GM19023 (cell line): ENCODE measurements at regions not wholly inside any gene's neighbourhood (a gene's known extent, or its start where the extent isn't known, plus 50 kb on each side); places are given as distances from the start of the nearest gene placed in this dataset.

Source experiments
- ATAC-seq: cut with Tn5 transposase; IDR thresholded peaks from one replicate; pipeline ENCODE4 v1.9.1; 2021; ENCODE audit warnings: mild to moderate bottlenecking, moderate library complexity; ENCODE audit not compliant: unreplicated experiment

- ATAC-seq = no peak
Measured at GRCh38 chr15:95267481-95267880, 1036.1 kb downstream of the MCTP2 start.

DNA sequence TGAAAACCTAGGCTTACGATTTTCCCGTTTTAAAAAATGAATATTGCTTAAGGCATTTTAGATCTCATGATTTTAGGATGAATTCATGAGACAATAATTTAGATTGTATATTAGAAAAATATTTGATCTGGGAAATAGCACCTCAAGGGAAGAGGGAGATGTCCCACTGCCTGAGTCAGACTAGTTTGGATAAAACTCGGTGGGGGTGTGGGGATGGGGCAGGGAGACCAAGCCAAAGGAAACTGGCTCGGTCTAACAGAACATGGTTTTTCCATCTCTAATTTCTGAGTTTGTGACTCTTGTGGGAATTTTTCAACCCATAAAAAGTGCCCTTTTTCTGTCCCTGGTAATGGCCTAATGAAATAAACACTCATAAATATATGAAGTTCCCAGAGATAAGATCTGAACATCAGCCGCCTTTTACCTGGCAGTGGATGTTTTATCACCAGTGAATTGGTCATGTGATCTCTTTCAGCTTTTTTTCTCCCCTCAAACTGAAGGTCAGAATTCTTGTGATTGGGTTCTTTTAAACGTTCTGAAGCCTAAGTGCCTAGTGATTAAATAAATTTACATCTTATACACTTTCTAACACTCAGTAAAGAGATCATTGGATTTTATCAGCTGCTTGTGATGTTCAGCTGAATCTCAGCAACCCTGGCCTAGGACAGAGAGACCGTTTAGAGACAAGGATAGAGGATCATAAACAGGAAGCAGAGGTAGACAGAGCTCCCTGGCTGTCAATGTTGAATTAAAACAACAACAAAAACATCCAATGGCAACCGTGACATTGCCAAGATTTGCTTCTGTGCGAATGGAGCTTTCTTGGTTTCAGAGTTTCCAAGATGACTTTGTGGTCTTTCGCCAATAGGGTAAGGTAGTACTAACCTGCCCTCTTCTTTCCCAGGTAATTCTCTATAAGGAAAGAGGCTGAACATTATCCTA, 1038.2 kb downstream of the MCTP2 start:
- ATAC-seq = no peak

- ATAC-seq = no peak
Measured at GRCh38 chr15:95274101-95274500, 1042.7 kb downstream of the MCTP2 start.

- ATAC-seq = no peak
Measured at GRCh38 chr15:95277266-95277665, 1045.9 kb downstream of the MCTP2 start.

DNA sequence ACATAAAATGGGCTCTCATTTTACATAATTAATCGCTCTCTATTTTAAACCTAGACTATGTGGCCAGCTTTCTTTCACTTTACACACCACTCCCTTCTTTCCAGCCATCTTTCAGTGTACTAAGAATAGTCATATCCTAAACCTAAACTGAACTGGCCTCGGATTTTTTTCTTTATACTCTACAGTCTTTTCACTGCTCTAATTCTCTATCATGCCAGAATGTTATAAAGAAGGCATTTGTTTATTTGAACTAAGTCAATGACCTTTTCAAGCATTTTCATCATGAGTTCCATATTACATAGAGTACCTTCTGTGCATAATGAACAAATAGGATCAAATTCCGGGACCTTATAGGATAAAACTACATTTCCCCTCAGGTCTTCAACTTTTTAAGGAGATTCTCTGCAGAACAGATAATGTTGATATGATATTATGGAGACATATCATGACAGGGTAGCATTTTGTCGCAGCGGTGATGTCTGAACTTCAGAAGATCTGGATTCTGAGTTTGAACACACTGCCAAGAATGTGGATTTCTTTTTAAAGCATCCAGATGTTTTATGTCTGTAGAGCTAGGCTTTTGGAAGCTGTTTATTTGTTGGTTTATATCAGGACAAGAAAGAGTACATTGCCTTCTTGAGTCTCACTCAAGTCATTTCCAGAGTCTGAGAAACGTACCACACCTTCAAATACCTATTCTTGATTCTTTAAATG, 1047.3 kb downstream of the MCTP2 start:
- no peak for ATAC-seq

GRCh38 chr15:95279277-95280019, 1048.1 kb downstream of the MCTP2 start:
- ATAC-seq = no peak

GRCh38 chr15:95280711-95281110, 1049.3 kb downstream of the MCTP2 start:
- ATAC-seq = no peak

- ATAC-seq = no peak
Measured at GRCh38 chr15:95281470-95281869, 1049.0 kb upstream of the NR2F2 start.

GRCh38 chr15:95284492-95284891, 1046.0 kb upstream of the NR2F2 start:
- no peak for ATAC-seq

DNA sequence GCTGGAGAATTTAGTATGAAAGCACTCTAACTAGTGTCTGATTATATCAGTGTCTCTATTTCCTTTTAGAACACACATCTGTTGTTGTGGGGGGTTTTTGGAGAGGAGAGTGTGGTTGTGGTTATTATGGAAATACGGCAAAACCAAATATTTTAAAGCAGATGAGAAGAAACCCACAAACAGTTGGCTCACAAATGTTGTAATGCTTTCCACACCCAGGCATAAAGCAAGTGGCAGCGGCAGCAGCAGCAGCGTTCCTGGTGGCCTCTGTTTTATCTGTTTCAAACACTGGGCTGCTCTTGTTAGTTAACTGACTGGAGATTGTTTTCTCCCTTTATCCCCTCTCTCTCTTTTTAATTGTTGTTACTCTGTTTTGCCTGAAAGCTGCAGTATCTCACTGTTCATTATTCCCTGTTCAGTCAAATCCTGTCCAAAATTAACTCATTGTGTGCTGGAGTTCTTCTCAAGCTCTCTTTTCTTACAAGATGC, 1045.5 kb upstream of the NR2F2 start:
- ATAC-seq = no peak

GRCh38 chr15:95286352-95286880, 1044.1 kb upstream of the NR2F2 start:
- no peak for ATAC-seq

DNA sequence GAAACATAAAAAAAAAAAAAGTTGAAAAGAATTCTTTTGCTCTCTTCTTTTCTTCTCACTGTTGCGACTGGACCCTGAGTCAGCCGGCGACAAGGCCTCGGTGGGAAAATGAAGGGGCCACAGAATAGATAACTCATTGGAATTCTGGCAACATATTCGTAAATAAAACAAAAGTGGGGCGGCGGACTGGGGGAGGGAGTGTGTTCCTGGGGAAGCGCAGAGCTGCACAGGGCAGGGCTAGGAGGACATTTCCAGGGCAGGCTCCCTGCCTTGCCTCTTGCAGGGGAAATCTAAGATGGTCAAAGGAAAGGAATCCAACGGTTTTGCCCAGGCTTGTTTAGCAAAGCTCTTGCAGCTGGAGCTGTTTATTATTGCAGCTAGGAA, 1042.8 kb upstream of the NR2F2 start:
- no peak for ATAC-seq

DNA sequence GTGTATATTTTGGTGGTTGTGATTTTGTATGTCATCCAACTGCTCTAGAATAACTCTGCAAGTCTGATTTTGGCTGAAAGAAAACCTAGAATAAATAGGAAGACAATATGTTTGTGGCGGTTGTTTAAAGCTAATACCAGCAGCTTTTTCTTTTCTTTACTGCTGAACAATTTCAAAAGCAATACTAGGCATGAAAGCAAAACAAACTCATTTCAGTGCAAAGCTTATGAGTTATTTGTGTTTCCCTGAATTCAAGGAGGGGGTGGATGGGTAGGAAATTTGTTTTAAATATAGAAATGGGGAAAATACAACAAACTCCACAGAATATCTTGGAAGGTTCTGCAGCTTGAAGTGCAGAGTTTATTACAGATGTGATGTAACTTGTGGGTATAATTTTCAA, 1041.9 kb upstream of the NR2F2 start:
- no peak for ATAC-seq

GRCh38 chr15:95290176-95290974, 1040.1 kb upstream of the NR2F2 start:
- no peak for ATAC-seq

DNA sequence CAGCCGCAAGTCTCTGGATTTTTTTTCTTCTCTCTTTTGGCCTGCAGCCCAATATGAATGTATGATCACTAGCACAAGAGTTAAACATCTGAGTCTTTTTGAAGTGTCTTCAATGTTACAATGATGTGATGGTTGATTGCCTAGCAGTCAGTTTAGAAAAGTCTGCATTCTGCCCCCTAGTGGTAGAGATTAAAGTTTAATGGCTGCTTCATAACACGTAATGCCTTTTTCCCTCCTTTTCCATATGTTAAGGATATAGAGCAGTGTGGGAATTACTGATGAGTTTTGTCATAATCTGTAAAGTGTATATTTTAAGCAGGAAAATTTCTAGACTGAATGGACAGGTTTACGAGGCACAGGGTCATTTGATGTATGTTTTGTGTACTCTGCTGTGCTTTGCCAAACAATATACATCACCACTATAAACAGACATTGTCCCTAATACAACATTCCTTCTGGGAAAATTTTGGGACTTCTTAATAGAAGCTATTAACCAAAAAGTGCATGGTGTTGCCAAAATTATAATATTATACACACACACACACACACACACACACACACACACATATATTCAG, 1038.5 kb upstream of the NR2F2 start:
- ATAC-seq = no peak

GRCh38 chr15:95292785-95293450, 1037.6 kb upstream of the NR2F2 start:
- ATAC-seq = no peak

DNA sequence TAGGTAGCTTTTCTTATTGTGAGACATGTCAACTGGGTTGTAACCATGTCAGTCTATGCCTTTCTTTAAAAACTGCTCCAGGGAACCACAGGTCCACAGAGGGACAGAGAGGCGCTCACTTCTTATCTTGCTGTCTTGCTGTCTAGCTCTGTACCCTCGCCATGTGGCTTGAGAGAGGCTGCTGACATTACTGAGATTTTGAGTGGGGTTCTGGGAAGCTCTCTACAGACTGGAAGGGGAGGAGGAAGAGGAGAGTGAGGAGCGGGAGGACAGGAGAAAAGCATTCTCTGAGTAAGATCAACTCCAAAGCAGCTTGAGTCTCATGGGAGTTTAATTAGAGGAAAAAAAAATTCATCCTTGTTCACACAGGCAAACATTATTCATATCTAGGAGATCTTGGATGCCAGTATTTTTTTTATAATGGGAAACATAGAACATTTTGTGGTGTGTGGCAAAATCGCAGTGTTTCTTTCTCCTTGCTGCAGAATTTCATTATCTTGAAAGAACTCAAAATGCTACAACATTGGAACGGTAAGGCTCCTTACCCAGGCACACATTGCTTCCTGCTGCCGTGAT, 1037.0 kb upstream of the NR2F2 start:
- ATAC-seq = no peak

- ATAC-seq = no peak
Measured at GRCh38 chr15:95295363-95295762, 1035.1 kb upstream of the NR2F2 start.
